ENCODE measurements at regions not wholly inside any gene's neighbourhood (a gene's known extent, or its start where the extent isn't known, plus 50 kb on each side); places are given as distances from the start of the nearest gene placed in this dataset.

DNA sequence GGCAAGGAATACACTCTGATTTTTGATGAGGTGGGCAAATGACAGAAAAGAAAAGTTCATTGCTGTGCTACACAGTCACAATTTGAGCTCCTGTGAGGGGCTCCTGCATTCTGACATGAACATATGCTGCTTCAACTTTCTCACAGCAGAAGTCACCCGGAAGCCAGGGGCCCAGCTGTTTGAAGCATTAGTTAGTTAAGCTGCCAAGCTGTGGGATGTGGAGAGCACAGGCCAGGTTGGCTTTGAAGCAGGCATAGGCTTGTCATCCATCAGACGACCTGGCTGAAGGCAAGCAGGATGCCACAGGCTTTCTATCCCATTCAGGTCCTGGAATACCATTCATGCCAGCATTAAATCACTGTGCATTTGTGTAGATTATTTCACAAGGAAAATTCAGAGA, 63.1 kb downstream of the MTNR1B start:
- Histone ChIP-seq H3K9me3 (peaks cover 0 to 5% of the 10 kb centered on the region in 2 donors), H3K27me3 (no peaks in the 10 kb centered on the region)

GRCh38 chr11:93033093-93033492, 63.6 kb downstream of the MTNR1B start:
- Histone ChIP-seq H3K27me3 (no peaks in the 10 kb centered on the region), H3K4me1 (no peaks in the 10 kb centered on the region), H3K4me3 (no peak overlapping the region), H3K9me3 (peaks cover 0 to 5% of the 10 kb centered on the region in 2 donors), H3K27ac (no peak overlapping the region), H3K36me3 (no peaks in the 10 kb centered on the region)
- DNase-seq (ENCODE audit: low spot score in 2 of 2) = no peak
- TF ChIP-seq, protein P1, sequence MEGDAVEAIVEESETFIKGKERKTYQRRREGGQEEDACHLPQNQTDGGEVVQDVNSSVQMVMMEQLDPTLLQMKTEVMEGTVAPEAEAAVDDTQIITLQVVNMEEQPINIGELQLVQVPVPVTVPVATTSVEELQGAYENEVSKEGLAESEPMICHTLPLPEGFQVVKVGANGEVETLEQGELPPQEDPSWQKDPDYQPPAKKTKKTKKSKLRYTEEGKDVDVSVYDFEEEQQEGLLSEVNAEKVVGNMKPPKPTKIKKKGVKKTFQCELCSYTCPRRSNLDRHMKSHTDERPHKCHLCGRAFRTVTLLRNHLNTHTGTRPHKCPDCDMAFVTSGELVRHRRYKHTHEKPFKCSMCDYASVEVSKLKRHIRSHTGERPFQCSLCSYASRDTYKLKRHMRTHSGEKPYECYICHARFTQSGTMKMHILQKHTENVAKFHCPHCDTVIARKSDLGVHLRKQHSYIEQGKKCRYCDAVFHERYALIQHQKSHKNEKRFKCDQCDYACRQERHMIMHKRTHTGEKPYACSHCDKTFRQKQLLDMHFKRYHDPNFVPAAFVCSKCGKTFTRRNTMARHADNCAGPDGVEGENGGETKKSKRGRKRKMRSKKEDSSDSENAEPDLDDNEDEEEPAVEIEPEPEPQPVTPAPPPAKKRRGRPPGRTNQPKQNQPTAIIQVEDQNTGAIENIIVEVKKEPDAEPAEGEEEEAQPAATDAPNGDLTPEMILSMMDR (IDR thresholded peaks at IDR 0.05) = no peak
- TF ChIP-seq POLR2AphosphoS5 (IDR thresholded peaks at IDR 0.05) = no peak
- no peak for TF ChIP-seq POLR2A (IDR thresholded peaks at IDR 0.05)
- intact Hi-C loops (cut with DNase I; ENCODE audit: low total_unique reads) = no loop called here

More for the DNA sequence above, 63.1 kb downstream of the MTNR1B start:
- Histone ChIP-seq H3K4me3 (no peak overlapping the region), H3K27ac (no peak overlapping the region), H3K36me3 (no peaks in the 10 kb centered on the region), H3K4me1 (no peaks in the 10 kb centered on the region)
- intact Hi-C loops (cut with DNase I; ENCODE audit: low total_unique reads) = no loop called here
- TF ChIP-seq POLR2AphosphoS5 (IDR thresholded peaks at IDR 0.05) = no peak
- no peak for TF ChIP-seq POLR2A (IDR thresholded peaks at IDR 0.05)
- TF ChIP-seq, protein P1 (IDR thresholded peaks at IDR 0.05) = no peak
- no peak for DNase-seq (ENCODE audit: low spot score in 2 of 2)

DNA sequence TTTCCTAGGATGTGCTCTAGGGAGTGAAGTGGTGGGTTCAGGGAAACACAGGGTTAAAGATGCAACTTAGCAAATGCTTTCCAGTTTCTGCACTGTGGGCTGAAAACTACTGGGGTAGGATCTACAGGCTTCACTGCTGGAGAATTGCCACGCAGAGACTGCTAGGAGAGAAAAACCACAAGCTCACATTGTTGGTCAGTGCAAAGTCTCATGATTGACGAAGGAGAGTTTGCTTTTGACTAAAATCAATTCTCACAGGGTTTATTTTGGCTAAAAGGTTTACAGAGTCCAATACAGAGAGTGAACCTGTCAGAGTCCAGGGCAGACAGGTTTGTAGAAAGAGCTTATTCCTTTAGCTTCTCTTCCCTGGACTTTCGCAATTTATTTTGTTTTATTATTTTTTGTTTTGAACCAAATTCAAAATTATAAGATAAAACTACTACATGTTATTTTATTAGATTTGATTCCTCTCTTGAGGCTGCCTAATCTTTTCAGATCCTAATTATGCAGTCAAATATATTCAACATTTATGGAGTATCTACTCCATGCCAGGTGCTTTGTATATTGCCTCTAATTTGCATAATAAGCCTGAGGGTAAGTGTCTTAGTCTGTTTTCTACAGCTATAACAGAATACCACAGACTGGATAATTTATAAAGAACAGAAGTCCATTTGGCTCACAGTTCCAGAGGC, 64.7 kb downstream of the MTNR1B start:
- H3K27ac ChIP-seq = no peak overlapping the region
- peaks cover 0 to 5% of the 10 kb centered on the region in 2 donors for H3K9me3 ChIP-seq
- H3K4me3 ChIP-seq = no peak overlapping the region
- TF ChIP-seq POLR2AphosphoS5 (IDR thresholded peaks at IDR 0.05) = no peak
- TF ChIP-seq POLR2A (IDR thresholded peaks at IDR 0.05) = no peak
- TF ChIP-seq, protein P1 (IDR thresholded peaks at IDR 0.05) = no peak
- H3K36me3 ChIP-seq = no peaks in the 10 kb centered on the region
- H3K27me3 ChIP-seq = no peaks in the 10 kb centered on the region
- intact Hi-C loops (cut with DNase I; ENCODE audit: low total_unique reads) = no loop called here
- DNase-seq (ENCODE audit: low spot score in 2 of 2) = no peak
- H3K4me1 ChIP-seq = no peaks in the 10 kb centered on the region

DNA sequence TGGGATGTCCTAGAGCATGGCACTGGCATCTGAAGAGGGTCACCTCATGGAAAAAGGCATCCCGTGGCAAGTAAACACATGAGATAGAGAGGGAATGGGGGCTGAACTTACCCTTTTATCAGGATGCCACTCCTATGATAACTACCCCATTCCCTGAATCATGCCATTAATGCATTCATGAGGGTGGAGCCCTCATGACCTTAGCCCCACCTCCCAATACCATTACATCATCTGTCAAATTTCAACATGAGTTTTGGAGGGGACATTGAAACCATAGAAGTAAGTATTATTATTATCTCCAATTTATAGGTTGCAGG, 65.2 kb downstream of the MTNR1B start:
- no peaks in the 10 kb centered on the region for H3K27me3 ChIP-seq
- TF ChIP-seq, protein P1 (IDR thresholded peaks at IDR 0.05) = no peak
- TF ChIP-seq POLR2A (IDR thresholded peaks at IDR 0.05) = no peak
- no peak for TF ChIP-seq POLR2AphosphoS5 (IDR thresholded peaks at IDR 0.05)
- intact Hi-C loops (cut with DNase I; ENCODE audit: low total_unique reads) = no loop called here
- H3K27ac ChIP-seq = no peak overlapping the region
- H3K4me3 ChIP-seq = no peak overlapping the region
- H3K36me3 ChIP-seq = no peaks in the 10 kb centered on the region
- no peak for DNase-seq (ENCODE audit: low spot score in 2 of 2)
- no peaks in the 10 kb centered on the region for H3K4me1 ChIP-seq
- peaks cover 0 to 5% of the 10 kb centered on the region in 2 donors for H3K9me3 ChIP-seq

- no peaks in the 10 kb centered on the region for H3K27me3 ChIP-seq
Measured at GRCh38 chr11:93038521-93038920, 69.1 kb downstream of the MTNR1B start.

More at GRCh38 chr11:93038521-93038920, 69.1 kb downstream of the MTNR1B start:
- intact Hi-C loops (cut with DNase I; ENCODE audit: low total_unique reads) = no loop called here
- no peak overlapping the region for H3K4me3 ChIP-seq
- H3K9me3 ChIP-seq = peaks cover 0 to 18% of the 10 kb centered on the region in 2 donors
- DNase-seq (ENCODE audit: low spot score in 2 of 2) = no peak
- no peaks in the 10 kb centered on the region for H3K36me3 ChIP-seq
- H3K27ac ChIP-seq = no peak overlapping the region
- TF ChIP-seq POLR2A (IDR thresholded peaks at IDR 0.05) (no peak), POLR2AphosphoS5 (IDR thresholded peaks at IDR 0.05) (no peak)
- TF ChIP-seq, protein P1 (IDR thresholded peaks at IDR 0.05) = no peak
- no peaks in the 10 kb centered on the region for H3K4me1 ChIP-seq

All from breast epithelium (tissue), 4 donors.